ENCODE measurements at regions not wholly inside any gene's neighbourhood (a gene's known extent, or its start where the extent isn't known, plus 50 kb on each side); places are given as distances from the start of the nearest gene placed in this dataset.

GRCh38 chr7:35552691-35553090, 142.2 kb downstream of the HERPUD2 start:
- H3K27ac ChIP-seq, result no peak overlapping the region
- no peaks in the 10 kb centered on the region for H3K9me3 ChIP-seq
- no peak for TF ChIP-seq CTCF (IDR thresholded peaks at IDR 0.05)
- H3K27me3 ChIP-seq, result no peaks in the 10 kb centered on the region
- ATAC-seq, result no peak
- DNase-seq, result no peak
- intact Hi-C loops (cut with DNase I), result no loop called here
- H3K36me3 ChIP-seq, result no peaks in the 10 kb centered on the region
- H3K4me3 ChIP-seq, result no peak overlapping the region
- H3K4me1 ChIP-seq, result peaks cover 0 to 8% of the 10 kb centered on the region in 2 donors

- no peak for DNase-seq
- H3K4me1 ChIP-seq, result no peaks in the 10 kb centered on the region
- no peaks in the 10 kb centered on the region for H3K27me3 ChIP-seq
- no peaks in the 10 kb centered on the region for H3K9me3 ChIP-seq
- intact Hi-C loops (cut with DNase I), result no loop called here
- H3K27ac ChIP-seq, result no peak overlapping the region
- TF ChIP-seq CTCF (IDR thresholded peaks at IDR 0.05), result no peak
- no peaks in the 10 kb centered on the region for H3K36me3 ChIP-seq
- H3K4me3 ChIP-seq, result no peak overlapping the region
- no peak for ATAC-seq
Measured at GRCh38 chr7:35551321-35552081, 143.4 kb downstream of the HERPUD2 start.

- no peak overlapping the region for H3K4me3 ChIP-seq
- H3K27ac ChIP-seq, result no peak overlapping the region
Measured at GRCh38 chr7:35550831-35551230, 144.1 kb downstream of the HERPUD2 start.

DNA sequence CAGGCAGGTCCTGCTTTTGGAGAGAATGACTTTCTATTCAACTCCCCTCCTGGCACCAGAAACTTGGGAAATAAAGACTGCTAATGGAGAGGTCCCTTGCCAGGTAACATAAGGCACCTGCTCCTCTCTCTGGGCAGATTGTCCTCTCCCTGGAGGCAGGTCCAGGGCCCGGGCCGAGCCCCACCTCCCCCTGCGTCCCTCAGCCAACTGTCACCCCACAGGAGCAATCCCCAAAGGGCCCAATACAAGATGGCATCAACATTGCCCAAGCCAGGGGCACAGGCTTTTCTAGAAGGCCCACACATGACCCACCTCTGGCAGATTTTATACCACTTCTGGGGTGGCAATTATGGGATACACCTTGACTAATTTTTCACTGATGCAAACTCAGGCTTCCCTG, 145.2 kb downstream of the HERPUD2 start:
- no peaks in the 10 kb centered on the region for H3K9me3 ChIP-seq
- intact Hi-C loops (cut with DNase I), result no loop called here
- no peak for TF ChIP-seq CTCF (IDR thresholded peaks at IDR 0.05)
- H3K4me1 ChIP-seq, result no peaks in the 10 kb centered on the region
- no peak for ATAC-seq
- H3K36me3 ChIP-seq, result no peaks in the 10 kb centered on the region
- no peak overlapping the region for H3K27ac ChIP-seq
- no peaks in the 10 kb centered on the region for H3K27me3 ChIP-seq
- DNase-seq, result no peak
- no peak overlapping the region for H3K4me3 ChIP-seq

More at GRCh38 chr7:35550831-35551230, 144.1 kb downstream of the HERPUD2 start:
- intact Hi-C loops (cut with DNase I), result no loop called here
- Histone ChIP-seq H3K27me3 (no peaks in the 10 kb centered on the region), H3K9me3 (no peaks in the 10 kb centered on the region), H3K4me1 (no peaks in the 10 kb centered on the region), H3K36me3 (no peaks in the 10 kb centered on the region)
- TF ChIP-seq CTCF (IDR thresholded peaks at IDR 0.05), result no peak
- ATAC-seq (no peak), DNase-seq (no peak)

- ATAC-seq, result no peak
Measured at GRCh38 chr7:35548291-35548690, 146.6 kb downstream of the HERPUD2 start.

More at GRCh38 chr7:35548291-35548690, 146.6 kb downstream of the HERPUD2 start:
- Histone ChIP-seq H3K27ac (no peak overlapping the region), H3K4me3 (no peak overlapping the region), H3K36me3 (no peaks in the 10 kb centered on the region), H3K4me1 (no peaks in the 10 kb centered on the region), H3K27me3 (no peaks in the 10 kb centered on the region), H3K9me3 (no peaks in the 10 kb centered on the region)
- TF ChIP-seq CTCF (IDR thresholded peaks at IDR 0.05), result no peak
- intact Hi-C loops (cut with DNase I), result no loop called here
- no peak for DNase-seq
